ENCODE measurements at regions not wholly inside any gene's neighbourhood (a gene's known extent, or its start where the extent isn't known, plus 50 kb on each side); places are given as distances from the start of the nearest gene placed in this dataset.

- Histone ChIP-seq H3K4me3 (no peak overlapping the region), H3K27ac (no peak overlapping the region), H3K4me1 (peaks cover 16% of the 10 kb centered on the region), H3K9me3 (no peaks in the 10 kb centered on the region), H3K27me3 (ENCODE audit: low read depth) (no peaks in the 10 kb centered on the region), H3K36me3 (no peaks in the 10 kb centered on the region)
- no peak for TF ChIP-seq CTCF (IDR thresholded peaks at IDR 0.05)
- DNase-seq: no peak
- intact Hi-C loops (cut with DNase I): no loop called here
- peak; percentile 47 to 54 for ATAC-seq
These were observed 284.0 kb downstream of the BCOR start for GRCh38 chrX:39813631-39814277.

GRCh38 chrX:39814391-39814790, 283.4 kb downstream of the BCOR start:
- H3K4me3 ChIP-seq: no peak overlapping the region
- no peaks in the 10 kb centered on the region for H3K9me3 ChIP-seq
- peaks cover 16% of the 10 kb centered on the region for H3K4me1 ChIP-seq
- H3K36me3 ChIP-seq: no peaks in the 10 kb centered on the region
- H3K27ac ChIP-seq: no peak overlapping the region
- ATAC-seq: peak in 1 of 2 donors; percentile 52
- DNase-seq: no peak
- intact Hi-C loops (cut with DNase I): no loop called here
- peak; percentile 46 for TF ChIP-seq CTCF (IDR thresholded peaks at IDR 0.05)
- H3K27me3 ChIP-seq (ENCODE audit: low read depth): no peaks in the 10 kb centered on the region

GRCh38 chrX:39815631-39816030, 282.1 kb downstream of the BCOR start:
- intact Hi-C loops (cut with DNase I): no loop called here
- H3K27me3 ChIP-seq (ENCODE audit: low read depth): no peaks in the 10 kb centered on the region
- H3K9me3 ChIP-seq: no peaks in the 10 kb centered on the region
- DNase-seq: no peak
- no peaks in the 10 kb centered on the region for H3K36me3 ChIP-seq
- no peak overlapping the region for H3K27ac ChIP-seq
- H3K4me3 ChIP-seq: no peak overlapping the region
- no peak for TF ChIP-seq CTCF (IDR thresholded peaks at IDR 0.05)
- peaks cover 24% of the 10 kb centered on the region for H3K4me1 ChIP-seq
- no peak for ATAC-seq

- no peak for TF ChIP-seq CTCF (IDR thresholded peaks at IDR 0.05)
- no peaks in the 10 kb centered on the region for H3K27me3 ChIP-seq (ENCODE audit: low read depth)
- ATAC-seq (no peak), DNase-seq (no peak)
- H3K9me3 ChIP-seq: no peaks in the 10 kb centered on the region
- H3K27ac ChIP-seq: no peak overlapping the region
- H3K4me3 ChIP-seq: no peak overlapping the region
- peaks cover 24% of the 10 kb centered on the region for H3K4me1 ChIP-seq
- H3K36me3 ChIP-seq: no peaks in the 10 kb centered on the region
- intact Hi-C loops (cut with DNase I): no loop called here
These were observed 280.7 kb downstream of the BCOR start for GRCh38 chrX:39816871-39817731.

GRCh38 chrX:39817754-39818470, 279.8 kb downstream of the BCOR start:
- ATAC-seq: no peak
- no peak for TF ChIP-seq CTCF (IDR thresholded peaks at IDR 0.05)
- Histone ChIP-seq H3K9me3 (no peaks in the 10 kb centered on the region), H3K27ac (no peak overlapping the region), H3K4me3 (no peak overlapping the region), H3K4me1 (peaks cover 24% of the 10 kb centered on the region), H3K36me3 (no peaks in the 10 kb centered on the region), H3K27me3 (ENCODE audit: low read depth) (no peaks in the 10 kb centered on the region)
- no peak for DNase-seq
- intact Hi-C loops (cut with DNase I): no loop called here

Measured in lower lobe of right lung (tissue), 2 donors.